GM12873 (cell line): ENCODE measurements at regions not wholly inside any gene's neighbourhood (a gene's known extent, or its start where the extent isn't known, plus 50 kb on each side); places are given as distances from the start of the nearest gene placed in this dataset.

Experiments
- CTCF ChIP-seq: IDR thresholded peaks from 2 replicates; pipeline ENCODE4 v1.5.1; 2012; ENCODE audit warnings: low read depth, mild to moderate bottlenecking, moderate library complexity, low read length, control low read depth; ENCODE audit not compliant: insufficient read depth; ENCODE audit errors: missing control alignments

- TF ChIP-seq CTCF = no peak
Observed at GRCh38 chr12:4001841-4002240, 128.6 kb upstream of the PARP11 start.

GRCh38 chr12:4001031-4001430 lies 127.8 kb upstream of the PARP11 start:
- no peak for TF ChIP-seq CTCF

- no peak for TF ChIP-seq CTCF
Observed at GRCh38 chr12:3999904-4000303, 126.7 kb upstream of the PARP11 start.

GRCh38 chr12:3998968-3999792 lies 126.0 kb upstream of the PARP11 start:
- no peak for TF ChIP-seq CTCF

- TF ChIP-seq CTCF = no peak
Observed at GRCh38 chr12:3998397-3998796, 125.2 kb upstream of the PARP11 start.

- no peak for TF ChIP-seq CTCF
Observed at GRCh38 chr12:3996322-3996721, 123.1 kb upstream of the PARP11 start.

- no peak for TF ChIP-seq CTCF
Observed at GRCh38 chr12:3995306-3995705, 122.1 kb upstream of the PARP11 start.
